ENCODE measurements at regions not wholly inside any gene's neighbourhood (a gene's known extent, or its start where the extent isn't known, plus 50 kb on each side); places are given as distances from the start of the nearest gene placed in this dataset.

GRCh38 chr7:42756841-42757240, 155.0 kb downstream of the C7orf25 start:
- Mint-ChIP-seq H3K36me3 (ENCODE audit: low read depth) (no peaks in the 10 kb centered on the region), H3K4me1 (peaks cover 32% of the 10 kb centered on the region), H3K27me3 (ENCODE audit: low read depth, poor library complexity) (peaks cover 4% of the 10 kb centered on the region), H3K4me3 (no peak overlapping the region), H3K27ac (no peak overlapping the region), H3K9me3 (peaks cover 13% of the 10 kb centered on the region)
- TF ChIP-seq, protein P1, sequence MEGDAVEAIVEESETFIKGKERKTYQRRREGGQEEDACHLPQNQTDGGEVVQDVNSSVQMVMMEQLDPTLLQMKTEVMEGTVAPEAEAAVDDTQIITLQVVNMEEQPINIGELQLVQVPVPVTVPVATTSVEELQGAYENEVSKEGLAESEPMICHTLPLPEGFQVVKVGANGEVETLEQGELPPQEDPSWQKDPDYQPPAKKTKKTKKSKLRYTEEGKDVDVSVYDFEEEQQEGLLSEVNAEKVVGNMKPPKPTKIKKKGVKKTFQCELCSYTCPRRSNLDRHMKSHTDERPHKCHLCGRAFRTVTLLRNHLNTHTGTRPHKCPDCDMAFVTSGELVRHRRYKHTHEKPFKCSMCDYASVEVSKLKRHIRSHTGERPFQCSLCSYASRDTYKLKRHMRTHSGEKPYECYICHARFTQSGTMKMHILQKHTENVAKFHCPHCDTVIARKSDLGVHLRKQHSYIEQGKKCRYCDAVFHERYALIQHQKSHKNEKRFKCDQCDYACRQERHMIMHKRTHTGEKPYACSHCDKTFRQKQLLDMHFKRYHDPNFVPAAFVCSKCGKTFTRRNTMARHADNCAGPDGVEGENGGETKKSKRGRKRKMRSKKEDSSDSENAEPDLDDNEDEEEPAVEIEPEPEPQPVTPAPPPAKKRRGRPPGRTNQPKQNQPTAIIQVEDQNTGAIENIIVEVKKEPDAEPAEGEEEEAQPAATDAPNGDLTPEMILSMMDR (IDR thresholded peaks at IDR 0.05) = no peak
- DNase-seq = no peak

- peaks cover 6% of the 10 kb centered on the region for H3K27me3 Mint-ChIP-seq (ENCODE audit: low read depth, poor library complexity)
- peaks cover 17% of the 10 kb centered on the region for H3K9me3 Mint-ChIP-seq
- peaks cover 32% of the 10 kb centered on the region for H3K4me1 Mint-ChIP-seq
- peaks cover 6% of the 10 kb centered on the region for H3K36me3 Mint-ChIP-seq (ENCODE audit: low read depth)
- TF ChIP-seq, protein P1 (IDR thresholded peaks at IDR 0.05) = no peak
- peak overlapping the region; percentile 44 for H3K27ac Mint-ChIP-seq
- peak; percentile 4 for DNase-seq
- no peak overlapping the region for H3K4me3 Mint-ChIP-seq
These were observed 158.0 kb downstream of the C7orf25 start for GRCh38 chr7:42753811-42754363.

- H3K27ac Mint-ChIP-seq = peak overlapping the region; percentile 44
- peaks cover 32% of the 10 kb centered on the region for H3K4me1 Mint-ChIP-seq
- no peak for DNase-seq
- peaks cover 13% of the 10 kb centered on the region for H3K9me3 Mint-ChIP-seq
- H3K36me3 Mint-ChIP-seq (ENCODE audit: low read depth) = peaks cover 6% of the 10 kb centered on the region
- no peak overlapping the region for H3K4me3 Mint-ChIP-seq
- TF ChIP-seq, protein P1 (IDR thresholded peaks at IDR 0.05) = no peak
- H3K27me3 Mint-ChIP-seq (ENCODE audit: low read depth, poor library complexity) = peaks cover 3% of the 10 kb centered on the region
These were observed 158.5 kb downstream of the C7orf25 start for GRCh38 chr7:42753367-42753766.

- Mint-ChIP-seq H3K36me3 (ENCODE audit: low read depth) (peaks cover 6% of the 10 kb centered on the region), H3K9me3 (peaks cover 17% of the 10 kb centered on the region), H3K4me1 (peaks cover 32% of the 10 kb centered on the region), H3K4me3 (no peak overlapping the region), H3K27ac (no peak overlapping the region), H3K27me3 (ENCODE audit: low read depth, poor library complexity) (peaks cover 3% of the 10 kb centered on the region)
- TF ChIP-seq, protein P1 (IDR thresholded peaks at IDR 0.05) = no peak
- DNase-seq = no peak
These were observed 161.7 kb downstream of the C7orf25 start for GRCh38 chr7:42750172-42750571.

- Mint-ChIP-seq H3K4me1 (peaks cover 12% of the 10 kb centered on the region), H3K9me3 (peaks cover 17% of the 10 kb centered on the region), H3K4me3 (no peak overlapping the region), H3K36me3 (ENCODE audit: low read depth) (peaks cover 6% of the 10 kb centered on the region), H3K27me3 (ENCODE audit: low read depth, poor library complexity) (peaks cover 3% of the 10 kb centered on the region), H3K27ac (no peak overlapping the region)
- DNase-seq = no peak
- TF ChIP-seq, protein P1 (IDR thresholded peaks at IDR 0.05) = no peak
These were observed 164.8 kb downstream of the C7orf25 start for GRCh38 chr7:42747044-42747443.

DNA sequence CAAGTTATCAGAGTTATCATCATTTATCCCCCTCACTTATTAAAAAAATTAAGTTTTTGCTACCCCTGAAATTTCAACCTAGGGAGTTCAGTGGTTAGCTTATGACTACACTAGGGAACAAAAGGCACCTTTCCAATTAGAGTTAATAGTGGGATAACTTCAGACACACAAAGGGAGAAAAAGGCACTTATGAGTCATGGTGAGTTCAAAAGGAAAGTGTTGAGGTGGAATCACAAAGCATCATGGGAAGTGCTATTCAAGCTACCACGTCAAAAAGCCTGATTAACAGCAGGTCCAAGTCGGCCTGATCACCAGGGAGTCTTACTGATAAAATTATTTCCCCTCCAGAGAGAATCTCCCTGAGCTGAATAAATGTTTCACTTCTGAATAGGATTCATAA, 165.7 kb downstream of the C7orf25 start:
- no peak for DNase-seq
- TF ChIP-seq, protein P1 (IDR thresholded peaks at IDR 0.05) = no peak
- Mint-ChIP-seq H3K27me3 (ENCODE audit: low read depth, poor library complexity) (peaks cover 3% of the 10 kb centered on the region), H3K36me3 (ENCODE audit: low read depth) (peaks cover 6% of the 10 kb centered on the region), H3K4me1 (peaks cover 12% of the 10 kb centered on the region), H3K9me3 (peaks cover 17% of the 10 kb centered on the region), H3K4me3 (no peak overlapping the region), H3K27ac (no peak overlapping the region)

Data from nephron progenitor cell (in vitro differentiated cells).